ENCODE measurements at regions not wholly inside any gene's neighbourhood (a gene's known extent, or its start where the extent isn't known, plus 50 kb on each side); places are given as distances from the start of the nearest gene placed in this dataset.

DNA sequence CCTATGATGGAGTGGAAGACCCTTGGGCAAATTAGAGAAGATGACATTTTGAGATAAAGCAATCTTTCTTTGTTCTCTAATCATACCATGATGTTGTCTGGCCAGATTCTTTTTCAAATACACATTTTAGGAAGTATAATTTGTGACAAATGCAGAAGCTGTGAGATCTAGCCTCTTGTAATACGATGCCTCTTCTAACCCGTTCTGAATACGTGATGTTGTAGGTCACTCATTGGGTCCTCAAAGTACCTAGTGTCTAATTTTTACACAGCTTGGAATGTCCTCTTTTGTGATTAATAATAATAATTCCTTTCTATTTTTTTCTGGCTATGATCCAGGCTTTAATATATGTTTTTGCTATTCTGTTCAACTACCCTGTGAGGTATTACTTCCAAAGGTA lies 502.7 kb downstream of the NUF2 start:
- DNase-seq: no peak

- DNase-seq: peak; percentile 88
Observed at GRCh38 chr1:163826500-163826899, 504.7 kb downstream of the NUF2 start.

DNA sequence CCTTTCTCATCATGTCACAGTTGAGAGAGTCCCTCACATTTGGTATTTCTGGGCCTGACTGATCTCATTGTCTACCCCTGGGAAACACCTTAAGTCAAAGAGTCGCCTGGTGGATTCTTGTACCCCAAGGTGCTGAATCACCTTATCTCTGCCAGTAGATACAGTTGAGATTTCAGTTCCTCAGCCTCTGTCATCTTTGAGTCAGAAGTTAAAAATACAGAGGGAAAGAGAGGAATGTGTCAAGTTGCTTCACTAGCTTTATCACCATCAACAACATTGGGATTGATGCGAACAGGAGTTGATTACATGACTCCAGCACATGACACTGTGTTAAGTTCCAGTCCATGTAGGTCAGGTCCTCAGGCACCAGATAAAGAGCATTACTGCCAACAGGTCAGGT lies 513.0 kb downstream of the NUF2 start:
- no peak for DNase-seq

DNA sequence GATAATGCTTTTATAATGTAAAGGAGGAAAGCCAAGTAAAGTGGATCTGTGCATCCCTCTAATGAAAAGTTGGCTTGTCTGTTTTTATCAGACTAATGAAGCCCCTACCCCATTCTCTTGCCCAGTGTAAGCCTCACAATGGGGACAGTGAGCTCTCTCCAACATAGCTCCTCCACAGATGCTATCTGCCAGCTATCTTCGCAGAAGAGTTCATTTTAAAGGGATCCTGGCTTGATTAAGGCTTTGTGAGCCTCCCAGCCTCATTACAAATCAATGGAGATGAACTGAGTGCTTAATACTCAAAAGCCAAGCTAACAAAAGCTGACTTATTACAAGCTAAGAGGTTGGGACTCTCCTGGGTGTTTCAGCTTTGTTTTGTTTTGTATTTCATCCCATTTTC lies 514.7 kb downstream of the NUF2 start:
- DNase-seq: no peak

DNA sequence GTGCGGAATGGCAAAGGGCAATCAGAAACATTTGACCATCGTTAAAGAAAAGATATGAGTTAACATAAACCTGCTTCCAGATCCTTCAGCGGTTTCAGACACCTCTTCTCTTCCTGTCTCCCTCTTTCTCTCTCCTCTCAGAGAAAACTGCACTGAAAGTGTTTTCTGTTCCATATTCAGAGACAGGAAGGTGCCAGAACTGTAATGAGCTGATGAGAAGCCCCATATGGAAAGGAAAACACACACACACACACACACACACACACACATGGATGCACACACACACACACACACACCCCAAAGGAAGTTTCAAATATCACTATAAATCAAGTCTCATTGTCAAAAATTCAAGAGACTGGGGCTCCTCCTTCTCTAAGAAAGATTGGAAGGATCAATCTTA lies 515.5 kb downstream of the NUF2 start:
- no peak for DNase-seq

DNA sequence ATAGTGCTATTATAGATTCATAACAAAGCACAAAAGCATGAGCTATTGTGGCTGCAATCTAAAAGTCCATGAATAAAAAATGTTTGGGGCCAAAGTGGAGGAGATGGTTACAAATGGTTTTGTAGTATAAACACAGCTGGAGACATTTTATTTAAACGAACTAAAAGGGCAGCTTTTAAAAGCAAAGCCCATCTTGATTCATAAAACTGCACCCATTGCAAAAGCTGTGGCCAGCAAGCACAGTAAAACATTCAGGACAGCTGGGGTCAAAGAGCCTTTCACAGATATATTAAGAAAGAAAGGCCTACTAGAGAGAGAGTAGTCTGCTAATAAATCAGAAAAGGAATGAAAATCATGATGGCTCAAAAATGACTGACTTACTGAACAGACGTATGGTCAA lies 520.8 kb downstream of the NUF2 start:
- no peak for DNase-seq

- DNase-seq: no peak
Observed at GRCh38 chr1:163844459-163844858, 522.7 kb downstream of the NUF2 start.

DNA sequence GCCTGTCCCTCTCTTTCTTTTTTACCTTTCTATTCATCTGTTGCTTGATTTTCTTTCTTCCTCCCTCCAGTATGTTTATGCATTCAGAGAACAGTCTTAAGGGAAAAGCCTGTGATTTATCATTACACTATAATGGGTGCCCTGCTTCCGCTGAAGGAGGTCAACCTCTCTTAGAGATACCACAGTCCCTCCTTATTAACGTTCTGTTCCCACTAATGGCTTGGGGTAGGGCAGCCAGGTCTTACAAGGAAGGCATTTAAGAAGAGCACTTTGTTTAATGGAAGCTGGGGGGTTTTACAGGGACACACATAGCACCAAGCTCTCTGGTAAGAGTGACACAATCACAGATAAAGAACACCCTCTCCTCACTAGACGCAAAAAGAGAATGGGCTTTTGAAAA lies 523.5 kb downstream of the NUF2 start:
- no peak for DNase-seq

DNA sequence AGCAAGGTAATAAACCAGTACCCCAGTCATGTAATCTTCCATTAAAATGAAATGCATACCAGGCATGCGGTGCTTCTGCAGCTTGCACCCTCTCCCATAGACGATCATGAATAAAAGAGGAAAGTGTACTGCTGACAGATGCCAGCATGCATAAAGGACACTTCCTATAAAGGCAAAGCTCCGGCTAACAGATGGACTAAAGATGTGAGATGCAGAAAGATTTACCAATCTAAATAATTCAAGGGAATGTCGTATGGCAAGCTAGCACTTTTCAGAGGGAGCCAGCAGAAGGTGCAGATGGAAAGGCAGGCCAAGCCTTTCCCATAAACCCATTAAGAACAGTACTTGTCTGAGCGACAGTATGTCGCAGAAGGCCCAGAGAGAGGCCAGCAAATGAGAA lies 542.0 kb downstream of the NUF2 start:
- DNase-seq: no peak

GRCh38 chr1:163864207-163864606 lies 542.5 kb downstream of the NUF2 start:
- DNase-seq: no peak

- DNase-seq: no peak
Observed at GRCh38 chr1:163866564-163866963, 544.8 kb downstream of the NUF2 start.

GRCh38 chr1:163870666-163871065 lies 548.9 kb downstream of the NUF2 start:
- DNase-seq: no peak

DNA sequence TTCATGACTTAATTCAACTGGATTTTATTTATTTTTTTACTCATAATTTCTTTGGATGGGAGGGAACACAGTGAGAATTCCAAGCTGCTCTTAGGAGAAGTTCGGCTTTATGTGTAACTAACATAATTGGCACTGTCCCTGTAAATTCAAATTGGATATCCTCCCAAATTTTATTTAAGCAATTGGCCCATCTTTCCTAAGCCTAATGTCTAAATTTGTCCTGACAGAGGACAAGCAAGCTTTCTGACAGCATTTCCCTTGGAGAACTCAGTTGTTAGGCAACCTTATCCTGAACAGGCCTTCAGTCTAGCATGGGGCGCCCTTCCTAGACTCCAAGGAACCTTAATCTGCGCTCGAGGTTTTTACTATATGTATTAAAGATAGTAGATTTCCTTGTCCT lies 550.3 kb downstream of the NUF2 start:
- no peak for DNase-seq

GRCh38 chr1:163874070-163874469 lies 552.3 kb downstream of the NUF2 start:
- DNase-seq: no peak

DNA sequence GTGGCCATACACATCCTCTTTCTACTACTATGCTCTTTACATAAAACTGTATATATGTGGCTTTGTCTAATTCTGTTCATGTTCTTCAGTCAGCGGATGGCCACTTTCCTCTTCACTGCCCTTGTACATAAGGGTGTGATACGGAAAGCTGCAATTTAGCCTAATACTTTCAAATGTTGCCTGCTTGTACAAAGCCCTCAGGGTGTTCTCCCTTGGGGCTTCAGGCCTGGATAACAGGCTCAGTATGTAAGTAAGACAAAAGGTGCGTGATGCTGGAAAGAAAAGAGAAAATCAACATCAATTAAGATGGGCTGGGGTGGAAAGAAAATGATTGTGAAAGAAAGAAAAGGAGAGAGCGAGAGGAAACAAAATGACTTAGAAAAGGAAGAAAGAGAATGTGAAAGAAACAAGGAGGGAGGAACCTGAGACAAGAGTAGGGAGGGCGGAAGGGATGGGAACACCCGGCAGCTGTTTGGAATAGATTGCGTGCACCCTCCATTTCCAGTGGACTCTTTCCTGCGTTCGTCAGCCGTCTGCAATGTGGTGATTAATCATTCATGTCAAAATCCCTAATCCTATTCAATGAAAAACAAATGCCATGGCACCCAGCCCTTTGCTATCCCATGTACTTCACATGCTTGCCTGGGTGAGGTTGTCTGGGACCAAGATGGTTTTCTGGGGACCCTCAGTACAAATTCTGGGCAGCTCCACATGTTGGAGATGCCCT lies 553.6 kb downstream of the NUF2 start:
- DNase-seq: no peak

DNA sequence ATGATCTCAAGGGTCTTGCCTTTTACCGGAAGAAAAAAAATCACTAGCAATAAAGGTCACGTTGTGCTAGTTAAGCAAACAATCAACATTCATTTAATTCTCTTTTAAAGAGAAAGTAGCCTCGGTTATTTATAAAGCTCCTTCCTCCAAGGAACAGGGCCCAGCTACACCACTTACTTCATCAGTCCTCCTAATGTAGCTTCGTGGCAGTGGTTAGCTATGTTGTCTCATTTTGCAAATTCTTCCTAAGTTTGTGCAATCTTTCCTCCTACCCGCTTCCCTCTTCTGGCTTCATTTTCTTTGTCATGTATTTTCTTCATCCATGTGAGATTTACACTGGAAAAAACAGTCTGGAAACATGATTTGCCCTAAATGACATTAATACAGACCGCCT lies 554.2 kb downstream of the NUF2 start:
- no peak for DNase-seq

DNA sequence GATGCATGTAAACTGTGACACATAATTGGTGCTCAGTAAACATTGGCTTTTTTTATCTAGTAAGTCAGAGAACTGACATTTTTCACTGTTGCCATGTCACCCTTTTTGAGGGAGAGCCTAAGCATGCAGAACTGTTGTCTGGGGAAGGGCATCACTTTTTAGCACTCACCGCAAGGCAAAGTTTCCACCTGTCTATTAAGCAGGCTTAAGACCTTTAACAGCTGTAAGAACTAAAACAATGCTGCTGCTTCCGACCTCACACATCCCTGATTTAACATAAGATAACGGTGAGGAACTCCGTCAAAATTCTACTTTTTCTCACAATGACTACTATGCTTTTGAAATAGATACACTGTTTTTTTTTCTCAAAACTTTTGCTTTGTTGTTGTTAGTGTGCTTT lies 554.8 kb downstream of the NUF2 start:
- no peak for DNase-seq

- no peak for DNase-seq
Observed at GRCh38 chr1:163877016-163877415, 555.3 kb downstream of the NUF2 start.

DNA sequence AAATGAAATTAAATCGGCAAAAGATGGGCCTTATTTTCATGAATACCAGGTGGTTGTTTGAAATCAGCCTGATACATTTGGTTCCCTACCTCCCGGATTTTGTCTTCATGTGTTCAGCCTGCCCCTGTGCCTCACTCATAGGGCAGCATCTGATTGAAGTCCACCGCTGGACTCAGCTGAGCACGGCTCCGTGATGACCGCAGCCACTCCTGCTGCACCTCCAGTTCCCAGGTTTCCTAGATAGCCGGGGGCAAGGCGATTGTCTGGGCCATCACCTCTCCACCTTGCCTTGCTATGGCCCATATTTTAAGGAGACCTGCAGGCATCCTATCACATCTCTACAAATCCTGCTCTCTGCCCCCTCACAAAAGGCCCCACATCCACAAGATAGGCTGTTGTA lies 563.8 kb downstream of the NUF2 start:
- no peak for DNase-seq

- no peak for DNase-seq
Observed at GRCh38 chr1:163896001-163896400, 574.2 kb downstream of the NUF2 start.

- DNase-seq: no peak
Observed at GRCh38 chr1:163897412-163898155, 575.8 kb downstream of the NUF2 start.

DNA sequence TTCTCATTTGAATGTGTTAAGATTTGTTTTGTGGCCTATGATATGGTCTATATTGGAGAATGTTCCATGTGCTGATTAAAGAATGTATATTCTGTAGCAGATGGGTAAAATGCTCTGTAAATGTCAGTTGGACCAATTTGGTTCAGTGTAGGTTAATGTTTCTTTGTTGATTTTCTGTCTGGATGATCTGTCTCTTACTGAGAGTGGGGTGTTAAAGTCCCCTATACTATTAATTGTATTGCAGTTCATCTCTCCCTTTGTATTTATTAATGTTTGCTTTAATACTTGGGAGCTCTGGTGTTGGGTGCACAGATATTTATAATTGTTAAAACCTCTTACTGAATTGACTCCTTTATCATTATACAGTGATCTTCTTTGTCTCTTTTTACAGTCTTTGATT lies 584.5 kb downstream of the NUF2 start:
- DNase-seq: no peak

DNA sequence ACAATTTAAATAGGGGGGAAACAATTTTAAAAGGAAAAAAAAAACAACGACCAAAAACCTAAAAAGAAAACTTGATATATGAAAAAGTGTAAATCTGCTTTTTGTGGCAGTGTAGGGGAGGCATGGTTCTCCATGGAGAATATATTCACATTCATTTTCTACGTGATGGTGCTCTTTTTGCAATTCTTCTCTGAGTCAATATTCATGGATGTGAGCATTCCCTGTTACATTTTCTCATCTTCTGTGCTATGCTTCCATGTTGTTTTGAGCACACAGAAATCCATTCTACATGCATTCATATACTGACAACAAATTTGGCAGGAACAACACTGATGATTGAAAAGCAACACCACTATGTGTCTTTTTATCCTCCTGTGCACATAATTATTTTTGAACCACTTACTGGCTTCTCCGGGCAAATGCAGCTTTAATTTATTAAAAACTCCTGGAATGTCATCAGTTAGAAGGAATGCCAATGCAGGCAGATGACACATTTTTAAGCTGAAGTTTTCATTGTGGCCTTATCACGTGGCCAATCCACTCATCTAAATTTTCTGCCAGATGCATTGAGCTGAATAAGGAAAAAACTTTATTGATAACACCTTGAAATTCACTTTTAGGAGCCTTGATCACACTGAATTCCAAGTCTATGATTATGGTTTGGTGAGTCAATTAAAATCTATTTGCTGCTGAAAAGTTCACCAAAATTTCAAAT lies 590.6 kb downstream of the NUF2 start:
- no peak for DNase-seq

DNA sequence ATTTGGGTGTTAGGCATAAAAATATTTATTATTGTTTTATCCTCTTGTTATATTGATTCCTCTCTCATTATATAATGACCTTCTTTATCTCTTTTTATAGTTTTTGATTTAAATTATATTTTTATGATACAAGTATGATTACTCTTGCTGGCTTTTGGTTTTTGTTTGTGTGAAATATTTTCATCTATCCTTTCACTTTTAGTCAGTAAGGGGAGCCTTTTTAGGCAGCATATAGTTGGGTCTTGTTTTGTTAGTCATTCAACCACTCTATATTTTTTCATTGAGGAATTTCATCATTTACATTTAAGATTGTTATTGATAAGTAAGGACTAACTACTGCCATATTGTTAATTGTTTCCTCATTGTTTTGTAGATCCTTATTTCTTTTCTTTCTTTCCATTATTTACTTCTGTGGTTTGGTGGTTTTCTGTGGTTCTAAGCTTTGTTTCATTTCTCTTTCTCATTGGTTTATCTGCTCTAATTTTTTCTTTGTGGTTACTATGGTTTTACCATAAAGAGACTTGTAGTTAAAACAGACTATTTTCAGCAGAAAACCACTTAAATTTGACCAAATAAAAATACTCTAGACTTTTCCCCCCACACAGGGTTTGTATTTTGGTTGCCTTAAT lies 593.1 kb downstream of the NUF2 start:
- no peak for DNase-seq
